H1 (cell line): ENCODE measurements at regions not wholly inside any gene's neighbourhood (a gene's known extent, or its start where the extent isn't known, plus 50 kb on each side); places are given as distances from the start of the nearest gene placed in this dataset.

Experiments
- CTCF ChIA-PET: fragments of 300-600 bp; sonication (Branson Sonifier 250); formaldehyde crosslinking; loops from one replicate; lab custom pipeline; 2021; ENCODE audit not compliant: partially characterized antibody; lab: Charles Lee
- POLR2A ChIA-PET: fragments of 300-600 bp; sonication (Branson Sonifier 250); formaldehyde crosslinking; loops from one replicate; lab custom pipeline; 2021; ENCODE audit warnings: inconsistent platforms; ENCODE audit not compliant: partially characterized antibody; lab: Charles Lee
- DNase-seq, 2 experiments: peaks; one replicate each; pipeline versions ENCODE4 v3.0.0 to v3.0.0-alpha.2; 2010 to 2022; ENCODE audit warnings: low spot score in 2 of 2, low read depth in 1 of 2, mixed read lengths in 1 of 2
- FAIRE-seq: peaks from 2 replicates; lab custom pipeline; 2011; peaks lifted over from hg19 to GRCh38; lab: Jason Lieb, UNC
- H2AFZ ChIP-seq: 2 replicates; pipeline ENCODE4 v1.8.1; 2012; ENCODE audit warnings: low read length, inconsistent platforms
- H2AK5ac ChIP-seq: 2 replicates; pipeline ENCODE4 v1.6.1; 2013; ENCODE audit warnings: low read depth, low read length
- H2BK120ac ChIP-seq: replicated peaks from 2 replicates; pipeline ENCODE3; 2013; ENCODE audit warnings: low read depth, low read length, inconsistent platforms
- H2BK12ac ChIP-seq: 2 replicates; pipeline ENCODE4 v1.6.1; 2013; ENCODE audit warnings: low read depth, low read length
- H2BK15ac ChIP-seq: 2 replicates; pipeline ENCODE4 v1.6.1; 2013; ENCODE audit warnings: low read length
- H2BK20ac ChIP-seq: 2 replicates; pipeline ENCODE4 v1.6.1; 2013; ENCODE audit warnings: low read length
- H2BK5ac ChIP-seq: 2 replicates; pipeline ENCODE4 v1.6.1; 2013; ENCODE audit warnings: low read depth, low read length
- H3K14ac ChIP-seq: 2 replicates; pipeline ENCODE4 v1.6.1; 2013; ENCODE audit warnings: inconsistent platforms; ENCODE audit not compliant: insufficient read length
- H3K18ac ChIP-seq: 2 replicates; pipeline ENCODE4 v1.6.1; 2013; ENCODE audit warnings: low read length; ENCODE audit errors: extremely low read depth
- H3K23ac ChIP-seq: 2 replicates; pipeline ENCODE4 v1.6.1; 2013; ENCODE audit warnings: inconsistent platforms; ENCODE audit not compliant: insufficient read length
- H3K23me2 ChIP-seq: 2 replicates; pipeline ENCODE4 v1.6.1; 2013; ENCODE audit warnings: low read depth, low read length
- H3K27ac ChIP-seq: 2 replicates; pipeline ENCODE4 v1.6.1; 2011; ENCODE audit warnings: low read depth, low read length, inconsistent platforms
- H3K27me3 ChIP-seq, 4 experiments: replicated peaks in 1 of 4; 1 replicate in 1 of 4; 2 replicates in 3 of 4; pipeline versions ENCODE4 v1.6.1 to v1.8.1; 2011 to 2013; ENCODE audit warnings: low read length in 3 of 4, mild to moderate bottlenecking in 3 of 4, inconsistent platforms in 2 of 4, mixed read lengths in 2 of 4, moderate library complexity in 1 of 4; ENCODE audit not compliant: control insufficient read depth in 3 of 4, insufficient read depth in 3 of 4; ENCODE audit errors: extremely low read depth in 1 of 4
- H3K36me3 ChIP-seq, 4 experiments: 2 replicates each; pipeline versions ENCODE4 v1.6.1 to v1.8.1; 2011 to 2013; ENCODE audit warnings: mild to moderate bottlenecking in 4 of 4, low read length in 3 of 4, moderate library complexity in 2 of 4, control low read depth in 1 of 4, inconsistent platforms in 1 of 4; ENCODE audit not compliant: insufficient read depth in 4 of 4, control insufficient read depth in 2 of 4
- H3K4ac ChIP-seq: replicated peaks from 2 replicates; pipeline ENCODE3; 2013; ENCODE audit warnings: low read length, low read depth, mixed read lengths, inconsistent platforms; ENCODE audit not compliant: insufficient read length
- H3K4me1 ChIP-seq, 4 experiments: replicated peaks in 1 of 4; 1 replicate in 1 of 4; 2 replicates in 3 of 4; pipeline versions ENCODE4 v1.6.1 to v1.8.1; 2011 to 2013; ENCODE audit warnings: low read length in 3 of 4, inconsistent platforms in 2 of 4, mixed read lengths in 1 of 4; ENCODE audit not compliant: insufficient read depth in 4 of 4, control insufficient read depth in 3 of 4
- H3K4me2 ChIP-seq, 2 experiments: 2 replicates each; pipeline versions ENCODE4 v1.6.1 to v1.8.1; 2011 to 2013; ENCODE audit warnings: low read depth in 2 of 2, low read length in 2 of 2, control low read depth in 1 of 2, inconsistent platforms in 1 of 2, mild to moderate bottlenecking in 1 of 2; ENCODE audit not compliant: insufficient read depth in 1 of 2
- H3K4me3 ChIP-seq, 4 experiments: fragments of 200-600, 300-600 bp in 1 of 4; sonication (generic), shearing (Covaris generic), sonication (Bioruptor Twin) in 1 of 4; 2 replicates each; pipeline versions ENCODE4 v1.5.1 to v1.8.1; 2011 to 2016; ENCODE audit warnings: low read length in 4 of 4, low read depth in 3 of 4, control low read depth in 2 of 4, inconsistent platforms in 2 of 4, mild to moderate bottlenecking in 2 of 4, mixed read lengths in 1 of 4, moderate library complexity in 1 of 4; ENCODE audit not compliant: insufficient read depth in 2 of 4; ENCODE audit errors: extremely low read depth in 1 of 4
- H3K56ac ChIP-seq: replicated peaks from 2 replicates; pipeline ENCODE3; 2013; ENCODE audit warnings: low read depth, mild to moderate bottlenecking, mixed read lengths, low read length, inconsistent platforms; ENCODE audit not compliant: insufficient read length
- H3K79me1 ChIP-seq: 2 replicates; pipeline ENCODE4 v1.6.1; 2013; ENCODE audit warnings: low read depth, low read length, control low read depth
- H3K79me2 ChIP-seq, 2 experiments: 2 replicates each; pipeline versions ENCODE4 v1.6.1 to v1.8.1; 2012 to 2013; ENCODE audit warnings: low read length in 2 of 2, mild to moderate bottlenecking in 2 of 2, inconsistent platforms in 1 of 2; ENCODE audit not compliant: insufficient read depth in 2 of 2, control insufficient read depth in 1 of 2
- H3K9ac ChIP-seq, 4 experiments: replicated peaks in 1 of 4; 1 replicate in 1 of 4; 2 replicates in 3 of 4; pipeline versions ENCODE4 v1.6.1 to v1.8.1; 2011 to 2013; ENCODE audit warnings: low read depth in 3 of 4, low read length in 3 of 4, control low read depth in 2 of 4, mild to moderate bottlenecking in 2 of 4, moderate library complexity in 2 of 4, inconsistent platforms in 1 of 4; ENCODE audit errors: extremely low read depth in 1 of 4
- H3K9me3 ChIP-seq, 2 experiments: 2 replicates each; pipeline versions ENCODE4 v1.6.1 to v1.8.1; 2012 to 2013; ENCODE audit warnings: mild to moderate bottlenecking in 2 of 2, moderate library complexity in 2 of 2, control low read depth in 1 of 2, inconsistent platforms in 1 of 2, low read depth in 1 of 2, low read length in 1 of 2, mixed read lengths in 1 of 2; ENCODE audit not compliant: insufficient read depth in 2 of 2
- H4K20me1 ChIP-seq, 2 experiments: replicated peaks in 1 of 2; 2 replicates each; pipeline versions ENCODE3 to v1.8.1; 2011 to 2013; ENCODE audit warnings: inconsistent platforms in 2 of 2, low read length in 2 of 2, mild to moderate bottlenecking in 1 of 2; ENCODE audit not compliant: insufficient read depth in 2 of 2, control insufficient read depth in 1 of 2
- H4K5ac ChIP-seq: 2 replicates; pipeline ENCODE4 v1.6.1; 2013; ENCODE audit warnings: low read length, low read depth, mixed read lengths, inconsistent platforms; ENCODE audit not compliant: insufficient read length
- H4K8ac ChIP-seq: 2 replicates; pipeline ENCODE4 v1.8.0; 2013; ENCODE audit warnings: mild to moderate bottlenecking, moderate library complexity, low read length, inconsistent platforms; ENCODE audit not compliant: insufficient read depth; ENCODE audit errors: extremely low read depth
- H4K91ac ChIP-seq: replicated peaks from 2 replicates; pipeline ENCODE3; 2013; ENCODE audit warnings: low read length, mixed read lengths, inconsistent platforms; ENCODE audit not compliant: insufficient read length
- BCL11A ChIP-seq, 2 experiments: IDR thresholded peaks; one replicate each; pipeline ENCODE4 v1.6.1; 2011; ENCODE audit warnings: low read depth in 2 of 2, low read length in 2 of 2, mild to moderate bottlenecking in 2 of 2
- JUN ChIP-seq: IDR thresholded peaks from 2 replicates; pipeline ENCODE4 v1.6.1; 2011; ENCODE audit warnings: low read depth, mild to moderate bottlenecking, improper control_type of control experiment, low read length
- KDM5A ChIP-seq: fragments of 200-600 bp; IDR thresholded peaks from 2 replicates; pipeline ENCODE4 v1.7.1; 2012; ENCODE audit warnings: mild to moderate bottlenecking, low read length, inconsistent platforms, mixed read lengths
- RFX5 ChIP-seq: IDR thresholded peaks from 2 replicates; pipeline ENCODE4 v1.6.1; 2011; ENCODE audit warnings: low read depth, low read length, improper control_type of control experiment, borderline replicate concordance
- RNF2 ChIP-seq: fragments of 200-900, 300-1000 bp; sonication (generic); IDR thresholded peaks from 2 replicates; pipeline ENCODE4 v1.7.1; 2016; ENCODE audit warnings: borderline replicate concordance, low read depth, mild to moderate bottlenecking, antibody characterized with exemption, low read length; ENCODE audit not compliant: poor library complexity, severe bottlenecking; ENCODE audit errors: missing control alignments
- TAF7 ChIP-seq: optimal IDR thresholded peaks from 2 replicates; pipeline ENCODE3; 2011; ENCODE audit warnings: low read depth, mild to moderate bottlenecking, inconsistent platforms, low read length, moderate library complexity, borderline replicate concordance
- WGBS, 2 experiments: shearing (Covaris generic) in 1 of 2; methylation state at CpG; one replicate each; pipeline versions ENCODE4 v1.1.6 to v1.1.7; 2013 to 2015; ENCODE audit warnings: low lambda C conversion rate in 2 of 2, mixed read lengths in 2 of 2, inconsistent platforms in 1 of 2, low coverage in 1 of 2, missing lambda C conversion rate in 1 of 2; ENCODE audit not compliant: insufficient replicate concordance in 2 of 2, insufficient coverage in 1 of 2, insufficient read length in 1 of 2; ENCODE audit errors: extremely low coverage in 1 of 2, missing lambda C conversion rate in 1 of 2; 5-methylcytosine and 5-hydroxymethylcytosine counted together

GRCh38 chr3:82363131-82363530, 601.7 kb upstream of the GBE1 start:
- H4K5ac ChIP-seq: no peak overlapping the region
- H2BK5ac ChIP-seq: no peak overlapping the region
- no peaks in the 10 kb centered on the region for H3K79me1 ChIP-seq
- no peaks in the 10 kb centered on the region for H4K20me1 ChIP-seq
- H3K4me2 ChIP-seq: no peak overlapping the region
- no peak overlapping the region for H3K14ac ChIP-seq
- no peak overlapping the region for H2AK5ac ChIP-seq
- no peaks in the 10 kb centered on the region for H3K27me3 ChIP-seq
- no peaks in the 10 kb centered on the region for H3K36me3 ChIP-seq
- no peak overlapping the region for H4K8ac ChIP-seq
- no peak overlapping the region for H2BK12ac ChIP-seq
- H4K91ac ChIP-seq: no peak overlapping the region
- no peaks in the 10 kb centered on the region for H3K23me2 ChIP-seq
- ChIA-PET CTCF (no interaction called here), POLR2A (no interaction called here)
- H3K27ac ChIP-seq: no peak overlapping the region
- no peak for DNase-seq
- H3K4me3 ChIP-seq: no peak overlapping the region; a peak in 1 of 8 replicates
- no peaks in the 10 kb centered on the region for H3K9me3 ChIP-seq
- no peak overlapping the region for H2BK20ac ChIP-seq
- H3K23ac ChIP-seq: no peak overlapping the region
- H3K56ac ChIP-seq: no peak overlapping the region
- no peak for FAIRE-seq
- WGBS, 2 experiments: 100% methylated on average over 1 of the region's 1 CpG; no CpG with 5 or more reads in 1 of the 2 experiments
- no peak overlapping the region for H3K9ac ChIP-seq
- peaks cover 0 to 4% (median 0%) of the 10 kb centered on the region in 4 experiments; a peak in 1 of 7 replicates for H3K4me1 ChIP-seq
- no peak overlapping the region for H2AFZ ChIP-seq
- H3K79me2 ChIP-seq: no peaks in the 10 kb centered on the region
- H3K18ac ChIP-seq: no peak overlapping the region
- no peak overlapping the region for H3K4ac ChIP-seq
- H2BK120ac ChIP-seq: no peak overlapping the region
- no peak overlapping the region for H2BK15ac ChIP-seq
- TF ChIP-seq KDM5A (no peak), BCL11A (IDR thresholded peaks at IDR 0.05; ENCODE audit: low read depth in 2 of 2, low read length in 2 of 2) (no peak), JUN (no peak), RNF2 (no peak), RFX5 (no peak), TAF7 (no peak)
